NCI-H2196 (cell line): ENCODE measurements at regions not wholly inside any gene's neighbourhood (a gene's known extent, or its start where the extent isn't known, plus 50 kb on each side); places are given as distances from the start of the nearest gene placed in this dataset.

Experiments
- DNase-seq: peaks from one replicate; lab custom pipeline; 2025; ENCODE audit not compliant: unreplicated experiment; lab: John Stamatoyannopoulos, UW

- no peak for DNase-seq
These were observed 132.2 kb downstream of the ASB7 start for GRCh38 chr15:100734586-100734985.

- no peak for DNase-seq
These were observed 133.0 kb downstream of the ASB7 start for GRCh38 chr15:100735129-100736053.

GRCh38 chr15:100737214-100737613, 134.8 kb downstream of the ASB7 start:
- DNase-seq, result no peak

GRCh38 chr15:100738614-100739013, 136.2 kb downstream of the ASB7 start:
- DNase-seq, result no peak

GRCh38 chr15:100740138-100740537, 137.7 kb downstream of the ASB7 start:
- no peak for DNase-seq

DNA sequence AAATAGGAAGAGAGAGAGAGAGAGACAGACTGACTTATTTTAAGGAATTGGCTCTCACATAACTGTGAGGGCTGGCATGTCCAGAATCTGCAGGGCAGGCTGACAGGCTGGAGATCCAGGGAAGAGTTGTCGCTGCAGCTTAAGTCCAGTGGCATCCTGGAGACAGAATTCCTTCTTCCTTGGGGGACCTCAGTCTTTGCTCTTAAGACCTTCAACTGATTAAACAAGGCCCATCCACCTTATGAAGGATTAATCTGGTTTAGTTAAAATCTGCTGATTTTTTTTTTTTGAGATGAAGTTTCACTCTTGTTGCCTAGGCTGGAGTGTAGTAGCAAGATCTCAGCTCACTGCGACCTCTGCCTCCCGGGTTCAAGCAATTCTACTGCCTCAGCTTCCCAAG, 128.0 kb upstream of the ALDH1A3 start:
- no peak for DNase-seq

GRCh38 chr15:100753503-100753902, 126.1 kb upstream of the ALDH1A3 start:
- no peak for DNase-seq

DNA sequence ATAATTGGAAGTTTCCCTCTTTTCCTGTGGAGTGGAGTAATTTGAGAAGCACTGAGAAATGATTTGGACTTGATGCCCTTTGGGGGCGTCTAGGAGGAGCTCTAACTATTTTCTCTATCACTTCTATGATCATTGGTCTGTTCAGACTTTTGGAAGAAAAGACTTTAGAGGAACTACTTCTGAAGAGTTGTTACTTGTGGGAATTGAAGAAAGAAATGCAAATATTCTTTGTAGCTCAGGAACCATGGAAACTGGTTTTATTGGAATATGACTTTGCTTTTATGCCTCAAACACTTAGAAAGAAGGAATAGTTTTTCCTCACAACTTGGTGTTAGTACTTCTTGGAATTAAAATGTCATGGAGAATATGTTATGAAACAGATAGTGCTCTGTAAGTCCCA, 122.0 kb upstream of the ALDH1A3 start:
- no peak for DNase-seq

- no peak for DNase-seq
These were observed 121.1 kb upstream of the ALDH1A3 start for GRCh38 chr15:100758555-100758954.

- no peak for DNase-seq
These were observed 120.5 kb upstream of the ALDH1A3 start for GRCh38 chr15:100759106-100759505.

DNA sequence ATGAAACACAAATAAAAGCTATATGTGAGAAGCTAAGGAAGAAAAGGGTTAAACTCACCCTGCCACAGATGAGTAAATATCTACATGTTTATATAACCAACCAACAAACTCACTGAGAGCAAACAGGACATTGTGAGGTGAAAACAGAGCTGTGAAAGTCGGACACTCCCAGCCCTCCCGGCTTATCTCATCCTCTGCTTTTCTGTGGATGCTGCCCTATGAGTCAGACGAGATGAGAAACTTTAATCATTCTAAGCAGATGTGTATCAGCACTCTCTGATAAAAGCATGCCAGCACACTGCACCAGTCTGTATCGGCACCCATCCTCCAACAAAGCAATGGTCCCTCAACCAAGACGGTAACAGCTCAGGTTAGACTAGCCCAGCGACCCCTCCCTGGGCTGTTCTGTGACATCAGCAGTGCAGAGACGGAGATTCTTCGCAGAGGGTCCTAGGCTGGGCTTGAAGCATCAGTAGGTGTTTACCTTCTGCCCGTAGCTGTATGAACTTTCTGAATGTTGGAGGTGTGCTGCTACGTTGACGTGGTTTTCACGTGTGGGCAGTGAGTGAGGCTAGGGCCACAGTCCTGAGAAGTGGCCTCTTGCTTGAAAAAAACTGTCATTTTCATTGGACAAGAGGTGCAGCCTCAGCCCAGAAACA, 119.8 kb upstream of the ALDH1A3 start:
- no peak for DNase-seq

DNA sequence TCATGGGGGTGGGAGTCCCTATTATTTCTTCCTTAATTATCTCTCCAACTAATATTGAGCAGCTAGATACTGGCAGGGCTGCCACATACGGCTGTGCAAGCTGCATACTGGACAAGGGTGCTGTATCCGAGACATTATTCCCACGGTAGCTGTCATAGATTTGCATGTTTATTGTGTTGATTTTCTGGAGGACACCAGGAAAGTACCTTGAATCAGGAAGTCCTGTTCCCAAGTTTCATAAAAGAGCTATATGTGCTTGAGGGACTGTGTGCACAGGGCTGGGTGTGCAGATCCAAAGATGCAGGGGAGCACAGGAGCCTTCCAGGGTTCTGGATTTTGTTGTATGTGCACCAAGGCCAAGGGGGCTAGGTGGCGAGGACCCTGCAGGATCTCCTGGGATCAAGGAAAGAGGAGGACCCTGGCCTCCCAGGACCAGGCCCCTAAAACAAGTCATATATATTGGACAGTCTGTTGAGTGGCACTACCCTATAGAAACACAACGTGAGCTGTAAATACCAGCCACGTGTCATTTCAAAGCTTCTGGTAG, 119.2 kb upstream of the ALDH1A3 start:
- DNase-seq, result no peak

- no peak for DNase-seq
These were observed 118.2 kb upstream of the ALDH1A3 start for GRCh38 chr15:100761290-100761935.

DNA sequence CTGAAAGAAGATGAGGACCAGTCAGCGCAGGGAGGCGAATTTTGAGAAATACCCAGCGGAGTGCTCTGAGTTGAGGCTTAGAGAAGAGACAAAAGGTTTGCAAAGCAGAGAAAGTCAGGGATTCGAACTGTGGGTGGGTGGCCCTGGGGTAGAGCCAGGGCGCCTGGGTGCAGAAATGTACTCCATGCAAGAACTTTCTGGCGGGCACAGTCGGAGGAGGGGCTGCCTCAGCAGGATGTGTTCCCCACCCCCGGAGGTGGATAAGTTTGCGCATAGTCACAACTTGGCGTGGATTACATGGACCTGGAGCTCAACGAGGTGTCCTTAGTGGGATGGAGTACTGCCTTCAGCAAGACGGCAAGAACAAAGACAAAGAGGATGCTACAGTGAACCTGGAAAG, 117.3 kb upstream of the ALDH1A3 start:
- no peak for DNase-seq

DNA sequence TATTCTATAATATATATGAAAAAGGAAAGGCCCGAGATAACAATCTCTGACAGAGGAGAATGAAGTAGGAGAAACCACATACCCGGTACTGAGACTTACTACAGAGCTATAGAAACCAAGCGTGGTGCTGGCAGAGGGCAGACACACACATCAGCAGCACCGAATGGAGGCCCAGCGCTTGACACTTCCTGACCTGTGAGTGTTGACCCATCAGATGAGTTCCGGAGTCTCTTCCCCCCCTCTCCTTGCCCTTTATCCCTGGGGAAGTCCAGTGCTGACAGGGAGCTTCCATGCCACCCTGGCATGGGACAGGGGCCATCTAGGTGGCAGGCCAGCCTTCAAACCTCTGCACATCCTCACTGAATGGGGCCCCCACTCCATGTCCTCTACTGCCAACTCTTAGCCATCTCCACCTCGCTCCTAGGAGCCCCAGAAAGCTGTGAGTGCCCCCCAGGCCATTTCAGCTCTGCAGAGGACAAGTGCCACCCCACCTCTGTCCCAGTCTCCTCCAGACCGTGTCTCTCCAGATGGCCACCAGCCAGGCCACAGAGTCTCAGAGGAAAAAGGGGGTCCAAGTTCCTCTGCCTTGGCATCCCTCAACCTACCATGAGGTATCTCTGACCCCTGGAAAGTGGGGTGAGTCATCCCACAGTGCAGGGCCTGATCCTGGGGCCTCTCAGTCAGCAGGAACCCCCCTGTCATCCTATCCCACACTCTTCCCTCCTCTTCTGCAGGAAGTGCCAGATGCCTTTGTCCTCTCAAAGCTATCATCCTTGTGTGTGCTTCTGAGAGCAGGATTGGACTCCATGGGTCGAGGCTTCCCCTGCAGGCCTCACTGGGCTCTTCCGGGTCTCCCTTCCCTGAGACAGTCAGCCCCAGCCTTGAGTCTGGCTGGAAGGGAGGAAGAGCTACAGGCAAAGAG, 116.5 kb upstream of the ALDH1A3 start:
- no peak for DNase-seq

- no peak for DNase-seq
These were observed 115.5 kb upstream of the ALDH1A3 start for GRCh38 chr15:100763835-100764750.

- peak; percentile 22 for DNase-seq
These were observed 114.7 kb upstream of the ALDH1A3 start for GRCh38 chr15:100764778-100765466.

GRCh38 chr15:100765467-100766241, 114.0 kb upstream of the ALDH1A3 start:
- no peak for DNase-seq
